Activated CD8-positive, alpha-beta memory T cell treated with anti-CD3 and anti-CD28 coated beads for 1 hour (primary cell): ENCODE measurements at regions not wholly inside any gene's neighbourhood (a gene's known extent, or its start where the extent isn't known, plus 50 kb on each side); places are given as distances from the start of the nearest gene placed in this dataset.

ENCODE experiments used
- DNase-seq, 2 donors: peaks; one replicate each; pipeline ENCODE4 v3.0.0-alpha.2; 2020; ENCODE audit warnings: low read depth in 1 of 2; ENCODE audit errors: extremely low read depth in 1 of 2

GRCh38 chr1:221801773-221802516 lies 60.1 kb upstream of the DUSP10 start:
- no peak for DNase-seq

GRCh38 chr1:221801251-221801661 lies 59.4 kb upstream of the DUSP10 start:
- no peak for DNase-seq

DNA sequence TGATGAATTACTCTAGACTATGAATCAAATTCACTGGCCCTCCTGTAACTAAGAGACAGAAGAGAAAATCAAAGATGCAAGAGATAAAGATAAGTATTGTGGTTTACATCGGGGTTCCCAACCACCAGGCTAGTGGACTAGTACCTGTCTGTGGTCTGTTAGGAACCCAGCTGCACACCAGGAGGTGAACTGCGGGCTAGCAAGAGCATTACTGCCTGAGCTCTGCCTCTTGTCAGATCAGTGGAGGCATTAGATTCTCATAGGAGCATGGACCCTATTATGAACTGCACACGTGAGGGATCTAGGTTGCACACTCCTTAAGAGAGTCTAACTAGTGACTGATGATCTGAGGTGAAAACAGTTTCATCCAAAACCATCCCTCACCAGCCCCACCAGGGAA lies 58.9 kb upstream of the DUSP10 start:
- DNase-seq, result no peak

DNA sequence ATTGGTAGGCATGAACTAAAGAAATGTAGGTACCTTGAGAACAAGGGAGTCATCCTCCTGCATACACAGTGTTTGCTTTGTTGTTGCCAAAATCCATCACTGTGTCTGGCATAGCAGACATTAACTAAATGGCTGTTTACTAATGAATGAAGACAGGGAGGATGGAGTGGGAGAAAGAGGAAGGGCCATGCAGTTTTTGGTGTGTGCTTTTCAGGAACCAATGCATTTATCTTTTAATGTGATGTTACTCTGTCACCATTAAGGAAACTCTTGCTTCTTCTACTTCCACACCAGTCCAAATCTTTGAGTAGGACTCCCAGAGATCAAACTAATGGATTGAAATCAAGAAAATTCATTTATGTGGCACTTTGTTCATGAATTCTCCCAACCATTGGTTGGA lies 55.6 kb upstream of the DUSP10 start:
- no peak for DNase-seq

GRCh38 chr1:221796700-221797099 lies 54.8 kb upstream of the DUSP10 start:
- no peak for DNase-seq

DNA sequence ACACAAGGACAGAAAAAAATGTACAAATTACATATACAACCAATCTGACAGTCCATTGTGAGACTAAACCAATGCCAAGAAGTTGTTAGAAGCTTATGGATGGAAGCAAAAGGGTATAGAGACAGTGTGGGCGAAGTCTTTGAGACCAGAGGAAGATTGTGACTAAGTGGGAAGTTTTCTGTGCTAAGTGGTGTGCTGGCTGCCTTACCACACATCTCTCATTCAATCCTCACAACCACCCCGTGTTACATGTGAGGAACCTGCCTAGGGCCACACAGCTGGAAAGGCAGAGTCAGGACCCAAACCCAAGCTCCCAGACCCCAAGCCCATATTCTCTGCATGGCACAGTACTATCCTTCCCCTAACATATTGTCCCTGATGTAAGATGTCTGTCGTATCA lies 53.5 kb upstream of the DUSP10 start:
- no peak for DNase-seq

- DNase-seq, result no peak
Observed at GRCh38 chr1:221794935-221795334, 53.0 kb upstream of the DUSP10 start.

- DNase-seq, result no peak
Observed at GRCh38 chr1:221794079-221794670, 52.3 kb upstream of the DUSP10 start.

GRCh38 chr1:221793439-221794078 lies 51.7 kb upstream of the DUSP10 start:
- DNase-seq, result no peak

GRCh38 chr1:221791846-221792245 lies 50.0 kb upstream of the DUSP10 start:
- DNase-seq, result no peak
